Coronary artery (tissue), 2 donors: ENCODE measurements at regions not wholly inside any gene's neighbourhood (a gene's known extent, or its start where the extent isn't known, plus 50 kb on each side); places are given as distances from the start of the nearest gene placed in this dataset.

ENCODE experiments used
- DNase-seq: peaks from one replicate; pipeline ENCODE4 v3.0.0-alpha.2; 2017; ENCODE audit warnings: low spot score
- H3K27ac ChIP-seq, 2 donors: fragments of 200-600 bp; sonication (generic); one replicate each; pipeline ENCODE4 v1.5.1; 2016 to 2019
- H3K4me3 ChIP-seq: fragments of 200-600 bp; sonication (generic); 2 replicates; pipeline ENCODE4 v1.5.1; 2016; ENCODE audit warnings: mild to moderate bottlenecking, moderate library complexity
- CTCF ChIP-seq: fragments of 200-600 bp; sonication (generic); IDR thresholded peaks from one replicate; pipeline ENCODE4 v1.5.1; 2019; ENCODE audit warnings: antibody characterized with exemption

GRCh38 chrX:80181079-80181478 lies 166.5 kb downstream of the TBX22 start:
- Histone ChIP-seq H3K27ac (no peak overlapping the region), H3K4me3 (no peak overlapping the region)
- no peak for DNase-seq
- no peak for TF ChIP-seq CTCF

GRCh38 chrX:80184854-80185253 lies 170.3 kb downstream of the TBX22 start:
- H3K27ac ChIP-seq, result no peak overlapping the region
- no peak overlapping the region for H3K4me3 ChIP-seq
- TF ChIP-seq CTCF, result no peak
- DNase-seq, result no peak

- no peak for TF ChIP-seq CTCF
- H3K4me3 ChIP-seq, result no peak overlapping the region
- no peak for DNase-seq
- H3K27ac ChIP-seq, result no peak overlapping the region
Observed at GRCh38 chrX:80206647-80207046, 192.1 kb downstream of the TBX22 start.

GRCh38 chrX:80207327-80207726 lies 192.8 kb downstream of the TBX22 start:
- H3K4me3 ChIP-seq, result no peak overlapping the region
- no peak overlapping the region for H3K27ac ChIP-seq
- TF ChIP-seq CTCF, result no peak
- no peak for DNase-seq

GRCh38 chrX:80216086-80216485 lies 201.5 kb downstream of the TBX22 start:
- DNase-seq, result no peak
- Histone ChIP-seq H3K27ac (no peak overlapping the region), H3K4me3 (no peak overlapping the region)
- no peak for TF ChIP-seq CTCF

GRCh38 chrX:80223982-80224579 lies 196.2 kb upstream of the TENT5D start:
- H3K4me3 ChIP-seq, result no peak overlapping the region
- DNase-seq, result no peak
- no peak for TF ChIP-seq CTCF
- no peak overlapping the region for H3K27ac ChIP-seq

- TF ChIP-seq CTCF, result no peak
- DNase-seq, result no peak
- no peak overlapping the region for H3K27ac ChIP-seq
- no peak overlapping the region for H3K4me3 ChIP-seq
Observed at GRCh38 chrX:80229626-80230025, 190.6 kb upstream of the TENT5D start.
